A673 (cell line): ENCODE measurements at regions not wholly inside any gene's neighbourhood (a gene's known extent, or its start where the extent isn't known, plus 50 kb on each side); places are given as distances from the start of the nearest gene placed in this dataset.

Source experiments
- EZH2 ChIP-seq: fragments of 200-600 bp; sonication (generic); IDR thresholded peaks from 2 replicates; pipeline ENCODE4 v1.6.1; 2017; ENCODE audit warnings: borderline replicate concordance, low read depth, mild to moderate bottlenecking, mixed read lengths, antibody characterized with exemption, low read length; ENCODE audit not compliant: poor library complexity, severe bottlenecking
- TF ChIP-seq, protein P1 (sequence below): fragments of 300-800, 200-600 bp; sonication (generic); conservative IDR thresholded peaks from 2 replicates; pipeline ENCODE4 v1.5.1; 2017; ENCODE audit warnings: low read depth, mild to moderate bottlenecking, antibody characterized with exemption, low read length, moderate library complexity, mixed read lengths

DNA sequence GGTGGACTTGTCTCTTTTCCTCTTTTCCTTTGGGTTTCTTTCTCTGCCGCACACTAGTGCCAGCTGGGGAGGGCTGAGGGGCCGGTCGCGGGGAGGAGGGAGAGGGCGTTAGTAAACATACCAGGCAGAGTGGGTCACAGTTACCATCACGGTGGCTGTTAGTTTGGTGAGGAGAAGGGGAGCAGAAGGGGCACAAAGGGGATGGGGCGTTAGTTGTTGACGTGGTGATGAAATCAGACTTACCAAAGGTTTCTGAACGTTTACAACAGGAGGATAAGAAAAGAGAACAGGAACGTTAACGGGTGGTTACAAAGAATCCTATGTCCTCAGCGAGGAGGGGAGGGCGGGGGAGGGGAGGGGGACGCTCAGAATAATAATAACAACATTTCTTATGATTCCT, 77.9 kb downstream of the PTPRS start:
- TF ChIP-seq EZH2 = no peak
- TF ChIP-seq, protein P1, sequence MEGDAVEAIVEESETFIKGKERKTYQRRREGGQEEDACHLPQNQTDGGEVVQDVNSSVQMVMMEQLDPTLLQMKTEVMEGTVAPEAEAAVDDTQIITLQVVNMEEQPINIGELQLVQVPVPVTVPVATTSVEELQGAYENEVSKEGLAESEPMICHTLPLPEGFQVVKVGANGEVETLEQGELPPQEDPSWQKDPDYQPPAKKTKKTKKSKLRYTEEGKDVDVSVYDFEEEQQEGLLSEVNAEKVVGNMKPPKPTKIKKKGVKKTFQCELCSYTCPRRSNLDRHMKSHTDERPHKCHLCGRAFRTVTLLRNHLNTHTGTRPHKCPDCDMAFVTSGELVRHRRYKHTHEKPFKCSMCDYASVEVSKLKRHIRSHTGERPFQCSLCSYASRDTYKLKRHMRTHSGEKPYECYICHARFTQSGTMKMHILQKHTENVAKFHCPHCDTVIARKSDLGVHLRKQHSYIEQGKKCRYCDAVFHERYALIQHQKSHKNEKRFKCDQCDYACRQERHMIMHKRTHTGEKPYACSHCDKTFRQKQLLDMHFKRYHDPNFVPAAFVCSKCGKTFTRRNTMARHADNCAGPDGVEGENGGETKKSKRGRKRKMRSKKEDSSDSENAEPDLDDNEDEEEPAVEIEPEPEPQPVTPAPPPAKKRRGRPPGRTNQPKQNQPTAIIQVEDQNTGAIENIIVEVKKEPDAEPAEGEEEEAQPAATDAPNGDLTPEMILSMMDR = no peak
